Gastroesophageal sphincter (tissue), 4 donors: ENCODE measurements at regions not wholly inside any gene's neighbourhood (a gene's known extent, or its start where the extent isn't known, plus 50 kb on each side); places are given as distances from the start of the nearest gene placed in this dataset.
"Not testable (repeated sequence)": the region's sequence is repeated elsewhere in the genome, so short reads cannot be mapped to it uniquely, and the experiment has no call there.

Source experiments
- ATAC-seq: fragments of 150-250 bp; one replicate; pipeline ENCODE4 v1.9.1; 2016; ENCODE audit warnings: mild to moderate bottlenecking, moderate library complexity
- H3K27ac ChIP-seq, 4 donors: fragments of 200-600 bp; sonication (generic) in 3 of 4; 1 replicate in 3 of 4; 2 replicates in 1 of 4; pipeline ENCODE4 v1.5.1; 2016 to 2019
- H3K27me3 ChIP-seq: fragments of 200-600 bp; sonication (generic); one replicate; pipeline ENCODE4 v1.5.1; 2019
- H3K36me3 ChIP-seq, 2 donors: fragments of 200-600 bp; sonication (generic); one replicate each; pipeline ENCODE4 v1.5.1; 2019; ENCODE audit warnings: control low read depth in 1 of 2
- H3K4me1 ChIP-seq, 3 donors: fragments of 200-600 bp; sonication (generic); 1 replicate in 2 of 3; 2 replicates in 1 of 3; pipeline ENCODE4 v1.5.1; 2016 to 2019; ENCODE audit warnings: control low read depth in 2 of 3
- H3K4me3 ChIP-seq, 2 donors: fragments of 200-600 bp; sonication (generic); one replicate each; pipeline ENCODE4 v1.5.1; 2019; ENCODE audit warnings: mild to moderate bottlenecking in 1 of 2, moderate library complexity in 1 of 2
- H3K9me3 ChIP-seq, 3 donors: fragments of 200-600 bp; sonication (generic); one replicate each; pipeline ENCODE4 v1.5.1; 2017 to 2019; ENCODE audit warnings: control low read depth in 2 of 3
- EP300 ChIP-seq: sonication (generic); formaldehyde crosslinking; IDR thresholded peaks from one replicate; pipeline ENCODE4 v1.6.1; 2017; ENCODE audit warnings: antibody characterized with exemption, mild to moderate bottlenecking
- POLR2A ChIP-seq, 2 donors: fragments of 450-650 bp; IDR thresholded peaks; one replicate each; pipeline ENCODE4 v1.6.1; 2017; ENCODE audit warnings: antibody characterized with exemption in 2 of 2, mild to moderate bottlenecking in 2 of 2, moderate library complexity in 1 of 2
- POLR2AphosphoS5 ChIP-seq: sonication (generic); formaldehyde crosslinking; IDR thresholded peaks from one replicate; pipeline ENCODE4 v1.6.1; 2017; ENCODE audit warnings: antibody characterized with exemption
- WGBS, 2 donors: methylation state at CpG; one replicate each; pipeline ENCODE4 v1.1.5; 2018; ENCODE audit warnings: low coverage in 1 of 2; 5-methylcytosine and 5-hydroxymethylcytosine counted together
- TF ChIP-seq, protein P1 (sequence below), 4 experiments: fragments of 200-600 bp in 2 of 4; fragments of 450-650 bp in 2 of 4; sonication (generic) in 1 of 4; IDR thresholded peaks; one replicate each; pipeline ENCODE4 v1.5.1; 2017 to 2019; ENCODE audit warnings: antibody characterized with exemption in 4 of 4, mild to moderate bottlenecking in 2 of 4, moderate library complexity in 2 of 4

- Histone ChIP-seq H3K27ac (no peak overlapping the region), H3K4me3 (no peak overlapping the region), H3K27me3 (no peaks in the 10 kb centered on the region), H3K36me3 (no peaks in the 10 kb centered on the region), H3K4me1 (no peaks in the 10 kb centered on the region), H3K9me3 (no peaks in the 10 kb centered on the region)
- TF ChIP-seq EP300: no peak
- TF ChIP-seq, protein P1, sequence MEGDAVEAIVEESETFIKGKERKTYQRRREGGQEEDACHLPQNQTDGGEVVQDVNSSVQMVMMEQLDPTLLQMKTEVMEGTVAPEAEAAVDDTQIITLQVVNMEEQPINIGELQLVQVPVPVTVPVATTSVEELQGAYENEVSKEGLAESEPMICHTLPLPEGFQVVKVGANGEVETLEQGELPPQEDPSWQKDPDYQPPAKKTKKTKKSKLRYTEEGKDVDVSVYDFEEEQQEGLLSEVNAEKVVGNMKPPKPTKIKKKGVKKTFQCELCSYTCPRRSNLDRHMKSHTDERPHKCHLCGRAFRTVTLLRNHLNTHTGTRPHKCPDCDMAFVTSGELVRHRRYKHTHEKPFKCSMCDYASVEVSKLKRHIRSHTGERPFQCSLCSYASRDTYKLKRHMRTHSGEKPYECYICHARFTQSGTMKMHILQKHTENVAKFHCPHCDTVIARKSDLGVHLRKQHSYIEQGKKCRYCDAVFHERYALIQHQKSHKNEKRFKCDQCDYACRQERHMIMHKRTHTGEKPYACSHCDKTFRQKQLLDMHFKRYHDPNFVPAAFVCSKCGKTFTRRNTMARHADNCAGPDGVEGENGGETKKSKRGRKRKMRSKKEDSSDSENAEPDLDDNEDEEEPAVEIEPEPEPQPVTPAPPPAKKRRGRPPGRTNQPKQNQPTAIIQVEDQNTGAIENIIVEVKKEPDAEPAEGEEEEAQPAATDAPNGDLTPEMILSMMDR (IDR thresholded peaks at IDR 0.05): no peak
- TF ChIP-seq POLR2A (IDR thresholded peaks at IDR 0.05): no peak
- TF ChIP-seq POLR2AphosphoS5: no peak
- no peak for ATAC-seq
- 43 to 60% methylated on average over 1 to 2 of the region's 2 CpGs for WGBS, 2 donors
These were observed 56.3 kb upstream of the PDE3B start for GRCh38 chr11:14587258-14587657.

GRCh38 chr11:14588681-14589080 lies 54.9 kb upstream of the PDE3B start:
- Histone ChIP-seq H3K27ac (no peak overlapping the region), H3K36me3 (no peaks in the 10 kb centered on the region), H3K27me3 (no peaks in the 10 kb centered on the region), H3K4me3 (no peak overlapping the region), H3K4me1 (no peaks in the 10 kb centered on the region), H3K9me3 (no peaks in the 10 kb centered on the region)
- TF ChIP-seq, protein P1 (IDR thresholded peaks at IDR 0.05): no peak
- TF ChIP-seq POLR2A (IDR thresholded peaks at IDR 0.05) (no peak), POLR2AphosphoS5 (no peak), EP300 (no peak)
- no peak for ATAC-seq
- 91 to 96% methylated on average over 2 of the region's 2 CpGs for WGBS, 2 donors

- Histone ChIP-seq H3K4me1 (no peaks in the 10 kb centered on the region), H3K27me3 (no peaks in the 10 kb centered on the region), H3K9me3 (no peaks in the 10 kb centered on the region), H3K27ac (no peak overlapping the region), H3K4me3 (no peak overlapping the region), H3K36me3 (no peaks in the 10 kb centered on the region)
- ATAC-seq: no peak
- TF ChIP-seq EP300 (no peak), POLR2A (IDR thresholded peaks at IDR 0.05) (no peak), POLR2AphosphoS5 (no peak)
- TF ChIP-seq, protein P1 (IDR thresholded peaks at IDR 0.05): no peak
- WGBS, 2 donors: 80 to 96% methylated on average over 1 to 2 of the region's 2 CpGs
These were observed 54.2 kb upstream of the PDE3B start for GRCh38 chr11:14589421-14589820.

DNA sequence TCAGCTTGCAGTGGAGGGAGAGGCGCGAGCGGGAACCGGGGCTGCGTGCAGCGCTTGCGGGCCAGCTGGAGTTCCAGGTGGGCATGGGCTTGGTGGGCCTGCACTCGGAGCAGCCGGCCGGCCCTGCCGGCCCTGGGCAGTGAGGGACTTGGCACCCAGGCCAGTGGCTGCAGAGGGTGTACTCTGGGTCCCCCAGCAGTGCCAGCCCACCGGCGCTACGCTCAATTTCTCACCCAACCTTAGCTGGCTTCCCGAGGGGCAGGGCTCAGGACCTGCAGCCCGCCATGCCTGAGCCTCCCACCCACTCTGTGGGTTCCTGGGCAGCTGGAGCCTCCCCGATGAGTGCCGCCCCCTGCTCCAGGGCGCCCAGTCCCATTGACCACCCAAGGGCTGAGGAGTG lies 52.6 kb upstream of the PDE3B start:
- H3K36me3 ChIP-seq, H3K27ac ChIP-seq, H3K4me1 ChIP-seq, ATAC-seq, H3K9me3 ChIP-seq, H3K4me3 ChIP-seq, H3K27me3 ChIP-seq: not testable (repeated sequence)
- no CpG with 5 or more reads among the region's 19 CpGs for WGBS, 2 donors

- Histone ChIP-seq H3K27ac (no peak overlapping the region), H3K9me3 (no peaks in the 10 kb centered on the region), H3K27me3 (no peaks in the 10 kb centered on the region), H3K4me3 (no peak overlapping the region), H3K36me3 (no peaks in the 10 kb centered on the region), H3K4me1 (no peaks in the 10 kb centered on the region)
- 67 to 95% methylated on average over 1 to 2 of the region's 2 CpGs for WGBS, 2 donors
- no peak for ATAC-seq
- TF ChIP-seq EP300 (no peak), POLR2A (IDR thresholded peaks at IDR 0.05) (no peak), POLR2AphosphoS5 (no peak)
- TF ChIP-seq, protein P1 (IDR thresholded peaks at IDR 0.05): no peak
These were observed 49.9 kb upstream of the PDE3B start for GRCh38 chr11:14593671-14594070.
